ENCODE measurements at regions not wholly inside any gene's neighbourhood (a gene's known extent, or its start where the extent isn't known, plus 50 kb on each side); places are given as distances from the start of the nearest gene placed in this dataset.

DNA sequence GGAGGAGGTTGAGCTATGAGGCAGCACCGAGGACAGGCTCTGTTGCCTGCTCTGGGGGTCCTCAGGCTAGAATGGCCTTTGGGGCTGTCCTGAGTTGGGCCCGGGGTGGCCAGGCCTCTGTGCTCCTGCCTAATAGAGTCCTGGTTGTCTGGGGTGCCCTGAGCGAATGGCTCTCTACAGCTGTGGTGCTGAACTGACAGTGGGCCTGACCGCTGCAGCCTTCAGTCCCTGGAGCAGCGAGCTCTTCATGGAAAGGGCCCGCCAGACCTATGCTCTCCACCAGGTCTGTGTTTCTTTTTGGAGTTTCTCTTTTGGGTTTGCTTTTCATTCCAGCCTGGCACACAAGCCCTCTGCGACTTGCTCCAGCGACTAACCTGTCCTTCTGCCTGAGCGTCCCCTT is 679.0 kb upstream of the RAB6C start:
- TF ChIP-seq CTCF (IDR thresholded peaks at IDR 0.05) = no peak
- no peak for TF ChIP-seq POLR2A (IDR thresholded peaks at IDR 0.05)
